ENCODE measurements at regions not wholly inside any gene's neighbourhood (a gene's known extent, or its start where the extent isn't known, plus 50 kb on each side); places are given as distances from the start of the nearest gene placed in this dataset.

- no peak for TF ChIP-seq CTCF (IDR thresholded peaks at IDR 0.05)
- no peak for TF ChIP-seq POLR2A (IDR thresholded peaks at IDR 0.05)
These were observed 220.7 kb upstream of the RRP15 start for GRCh38 chr1:218064426-218064825.

Data from adrenal gland (tissue), 5 donors.